Adrenal gland (tissue), 9 donors: ENCODE measurements at regions not wholly inside any gene's neighbourhood (a gene's known extent, or its start where the extent isn't known, plus 50 kb on each side); places are given as distances from the start of the nearest gene placed in this dataset.

ENCODE experiments used
- DNase-seq, 7 donors: peaks; one replicate each; pipeline ENCODE4 v3.0.0-alpha.2; 2019 to 2020
- H3K27ac ChIP-seq, 5 donors: fragments of 200-600 bp; sonication (generic) in 4 of 5; 1 replicate in 3 of 5; 2 replicates in 2 of 5; pipeline versions ENCODE4 v1.5.1 to v1.8.0; 2016 to 2020; ENCODE audit warnings: mild to moderate bottlenecking in 1 of 5
- H3K27me3 ChIP-seq: fragments of 200-600 bp; 2 replicates; pipeline ENCODE4 v1.8.0; 2021
- H3K36me3 ChIP-seq, 2 donors: fragments of 200-600 bp; replicated peaks in 1 of 2; 1 replicate in 1 of 2; 2 replicates in 1 of 2; pipeline versions ENCODE4 v1.5.1 to v1.8.0; 2018 to 2022
- H3K4me1 ChIP-seq, 2 donors: fragments of 200-600 bp; replicated peaks in 1 of 2; 1 replicate in 1 of 2; 2 replicates in 1 of 2; pipeline versions ENCODE4 v1.5.1 to v1.8.0; 2018 to 2021
- H3K4me3 ChIP-seq, 4 donors: fragments of 200-600 bp; sonication (generic) in 3 of 4; one replicate each; pipeline ENCODE4 v1.5.1; 2016 to 2018
- H3K9me3 ChIP-seq, 3 donors: fragments of 200-600 bp; sonication (generic) in 1 of 3; replicated peaks in 1 of 3; 1 replicate in 2 of 3; 2 replicates in 1 of 3; pipeline versions ENCODE4 v1.5.1 to v1.8.0; 2016 to 2021
- POLR2A ChIP-seq, 2 donors: fragments of 450-650 bp; IDR thresholded peaks; one replicate each; pipeline ENCODE4 v1.6.1; 2017; ENCODE audit warnings: antibody characterized with exemption in 2 of 2, mild to moderate bottlenecking in 2 of 2, moderate library complexity in 1 of 2
- WGBS, 4 donors: extraction: QIAGEN DNeasy Blood & Tissue Kit in 2 of 4; methylation state at CpG; one replicate each; pipeline versions ENCODE4 v1.1.5 to v1.1.7; 2013 to 2017; 5-methylcytosine and 5-hydroxymethylcytosine counted together
- intact Hi-C, 2 donors: fragments of 100-400 bp; cut with DNase I; formaldehyde crosslinking; loops; one replicate each; pipeline versions ENCODE4 v1.14.1 to v1.15.0; 2022 to 2023
- TF ChIP-seq, protein P1 (sequence below), 6 experiments: fragments of 450-650 bp in 4 of 6; fragments of 200-600 bp in 2 of 6; sonication (generic) in 1 of 6; IDR thresholded peaks; 1 replicate in 5 of 6; 2 replicates in 1 of 6; pipeline versions ENCODE4 v1.5.1 to v1.8.0; 2016 to 2021; ENCODE audit warnings: antibody characterized with exemption in 6 of 6, mild to moderate bottlenecking in 2 of 6, moderate library complexity in 1 of 6
- donor health status: healthy with polysubstance abuse.
- donor health status: Bipolar disorder and iron deficiency.
- donor health status: DM: yes; HTN: yes; CAD: no.
- donor health status: DM: no; HTN: no; CAD: no.
- donor health status: DM: no; HTN: no; CAD: no.

DNA sequence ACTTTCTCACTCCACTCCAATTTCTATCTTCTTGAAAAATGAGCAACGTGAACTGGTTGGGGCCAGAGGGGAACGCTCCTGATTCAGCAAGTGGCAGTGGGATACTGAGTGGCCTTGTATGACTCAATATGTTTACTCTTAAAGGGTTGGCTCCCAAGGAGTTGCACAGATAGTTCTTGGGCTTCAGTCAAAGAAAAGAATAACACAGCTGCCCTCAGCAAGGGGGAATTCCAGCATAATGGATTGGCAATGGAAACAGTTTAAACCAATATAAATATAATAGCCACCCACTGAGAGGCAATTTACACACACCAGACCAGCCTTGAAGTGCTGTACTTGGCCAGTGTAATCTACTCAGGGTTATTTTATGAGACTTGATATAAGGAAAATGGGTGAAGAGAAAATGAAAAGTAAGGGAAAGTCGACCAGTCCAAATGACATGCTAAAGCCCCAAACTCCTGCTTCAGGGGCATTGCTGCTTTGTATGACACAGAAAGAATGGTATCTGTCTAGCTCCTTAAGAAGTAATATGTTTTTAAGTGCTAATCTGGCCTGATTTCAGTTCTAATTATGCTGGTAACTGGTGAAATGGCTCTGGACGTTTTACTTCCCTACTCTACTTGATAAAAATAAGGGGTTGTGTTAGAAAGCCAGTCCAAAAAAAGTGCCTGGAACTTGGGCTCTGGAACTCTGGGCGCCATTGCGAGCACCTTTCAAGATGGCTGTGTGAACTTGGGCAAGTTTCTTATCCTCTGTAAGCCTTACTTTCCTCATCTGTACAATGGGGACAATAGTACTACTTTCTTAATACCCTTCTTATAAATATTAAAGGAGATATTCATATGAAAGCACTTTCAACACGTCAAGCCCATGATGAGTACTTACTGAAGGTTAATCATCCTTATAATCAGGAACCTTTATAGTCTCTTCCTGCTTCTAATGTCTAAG is 712.9 kb upstream of the MAP3K7 start:
- 45 to 51% (median 49%) methylated on average over 7 of the region's 7 CpGs for WGBS, 4 donors
- Histone ChIP-seq H3K4me3 (no peak overlapping the region), H3K36me3 (no peaks in the 10 kb centered on the region), H3K27me3 (no peaks in the 10 kb centered on the region), H3K9me3 (no peaks in the 10 kb centered on the region), H3K27ac (peak overlapping the region in 1 of 5 donors; percentile 22), H3K4me1 (no peaks in the 10 kb centered on the region)
- DNase-seq = peak in 6 of 7 donors; percentile 11 to 52 (median 21)
- intact Hi-C loops = no loop called here
- TF ChIP-seq, protein P1, sequence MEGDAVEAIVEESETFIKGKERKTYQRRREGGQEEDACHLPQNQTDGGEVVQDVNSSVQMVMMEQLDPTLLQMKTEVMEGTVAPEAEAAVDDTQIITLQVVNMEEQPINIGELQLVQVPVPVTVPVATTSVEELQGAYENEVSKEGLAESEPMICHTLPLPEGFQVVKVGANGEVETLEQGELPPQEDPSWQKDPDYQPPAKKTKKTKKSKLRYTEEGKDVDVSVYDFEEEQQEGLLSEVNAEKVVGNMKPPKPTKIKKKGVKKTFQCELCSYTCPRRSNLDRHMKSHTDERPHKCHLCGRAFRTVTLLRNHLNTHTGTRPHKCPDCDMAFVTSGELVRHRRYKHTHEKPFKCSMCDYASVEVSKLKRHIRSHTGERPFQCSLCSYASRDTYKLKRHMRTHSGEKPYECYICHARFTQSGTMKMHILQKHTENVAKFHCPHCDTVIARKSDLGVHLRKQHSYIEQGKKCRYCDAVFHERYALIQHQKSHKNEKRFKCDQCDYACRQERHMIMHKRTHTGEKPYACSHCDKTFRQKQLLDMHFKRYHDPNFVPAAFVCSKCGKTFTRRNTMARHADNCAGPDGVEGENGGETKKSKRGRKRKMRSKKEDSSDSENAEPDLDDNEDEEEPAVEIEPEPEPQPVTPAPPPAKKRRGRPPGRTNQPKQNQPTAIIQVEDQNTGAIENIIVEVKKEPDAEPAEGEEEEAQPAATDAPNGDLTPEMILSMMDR (IDR thresholded peaks at IDR 0.05) = no peak
- TF ChIP-seq POLR2A (IDR thresholded peaks at IDR 0.05) = no peak

DNA sequence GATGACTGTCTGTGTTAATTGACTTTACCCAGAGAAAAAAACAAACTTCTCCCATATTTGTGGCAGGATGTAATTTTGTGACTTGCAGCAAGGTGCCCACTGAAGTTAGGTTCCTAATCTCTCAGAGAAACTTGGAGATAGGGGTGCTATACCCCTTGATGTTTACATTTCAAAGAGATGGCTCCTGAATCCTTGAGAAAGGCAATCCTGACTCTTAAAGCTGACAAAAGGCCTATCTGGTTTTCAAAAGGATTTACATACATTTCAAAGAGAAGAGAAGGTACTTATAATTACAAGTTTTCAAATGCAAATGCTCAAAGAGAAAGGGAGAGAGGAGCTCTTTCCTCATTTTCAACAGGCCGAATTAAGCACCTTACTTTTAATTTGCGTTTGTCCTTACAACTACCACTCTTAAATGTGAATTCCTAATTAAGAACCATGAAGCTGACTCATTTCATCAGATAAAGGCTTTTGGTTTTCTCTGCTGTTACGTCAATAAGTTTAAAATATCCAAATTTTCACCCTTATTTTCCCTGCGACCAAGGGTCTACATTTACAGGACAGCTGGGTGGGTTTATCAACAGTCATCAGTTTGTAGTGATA is 711.8 kb upstream of the MAP3K7 start:
- Histone ChIP-seq H3K27ac (no peak overlapping the region), H3K36me3 (no peaks in the 10 kb centered on the region), H3K4me3 (no peak overlapping the region), H3K27me3 (no peaks in the 10 kb centered on the region), H3K9me3 (no peaks in the 10 kb centered on the region), H3K4me1 (no peaks in the 10 kb centered on the region)
- intact Hi-C loops = no loop called here
- DNase-seq = no peak
- WGBS, 4 donors = 80 to 90% (median 86%) methylated on average over 4 of the region's 4 CpGs
- TF ChIP-seq POLR2A (IDR thresholded peaks at IDR 0.05) = no peak
- TF ChIP-seq, protein P1 (IDR thresholded peaks at IDR 0.05) = no peak

DNA sequence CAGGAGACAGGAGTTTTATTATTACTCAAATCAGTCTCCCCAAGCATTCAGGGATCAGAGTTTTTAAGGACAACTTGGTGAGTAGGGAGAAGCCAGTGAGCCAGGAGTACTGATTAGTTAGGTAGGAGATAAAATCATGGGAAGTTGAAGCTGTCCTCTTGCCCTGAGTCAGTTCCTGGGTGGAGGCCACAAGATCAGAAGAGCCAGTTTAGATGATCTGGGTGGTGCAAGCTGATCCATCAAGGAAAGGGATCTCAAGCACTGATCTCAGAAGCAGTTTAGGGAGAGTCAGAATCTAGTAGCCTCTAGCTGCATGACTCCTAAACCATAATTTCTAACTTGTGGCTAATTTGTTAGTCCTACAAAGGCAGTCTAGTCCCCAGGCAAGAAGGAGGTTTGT is 706.5 kb upstream of the MAP3K7 start:
- Histone ChIP-seq H3K27ac (no peak overlapping the region), H3K36me3 (no peaks in the 10 kb centered on the region), H3K27me3 (no peaks in the 10 kb centered on the region), H3K9me3 (no peaks in the 10 kb centered on the region), H3K4me3 (no peak overlapping the region), H3K4me1 (no peaks in the 10 kb centered on the region)
- TF ChIP-seq POLR2A (IDR thresholded peaks at IDR 0.05) = no peak
- TF ChIP-seq, protein P1 (IDR thresholded peaks at IDR 0.05) = no peak
- DNase-seq = no peak
- intact Hi-C loops = no loop called here

DNA sequence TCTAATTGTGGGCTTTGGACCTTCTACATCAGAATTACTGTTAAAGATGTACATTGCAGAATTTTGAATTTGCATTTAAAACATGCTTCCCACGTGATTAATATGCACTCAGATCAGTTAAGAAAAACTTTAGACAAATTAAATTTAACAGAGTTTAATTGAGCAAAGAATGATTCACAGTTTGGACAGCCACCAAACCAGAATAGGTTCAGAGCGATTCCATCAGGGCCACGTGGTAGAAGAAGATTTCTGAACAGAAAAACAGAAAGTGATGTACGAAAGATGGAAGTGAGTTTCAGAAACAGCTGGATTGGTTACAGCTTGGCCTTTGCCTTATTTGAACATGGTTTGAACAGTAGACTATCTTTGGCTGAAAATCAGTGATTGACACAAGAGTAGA is 704.2 kb upstream of the MAP3K7 start:
- H3K27me3 ChIP-seq = no peaks in the 10 kb centered on the region
- 30 to 42% (median 34%) methylated on average over 4 of the region's 4 CpGs for WGBS, 4 donors
- H3K4me3 ChIP-seq = no peak overlapping the region
- no peaks in the 10 kb centered on the region for H3K36me3 ChIP-seq
- H3K9me3 ChIP-seq = no peaks in the 10 kb centered on the region
- intact Hi-C loops = no loop called here
- no peak overlapping the region for H3K27ac ChIP-seq
- peak in 1 of 7 donors; percentile 3 for DNase-seq
- TF ChIP-seq POLR2A (IDR thresholded peaks at IDR 0.05) = no peak
- TF ChIP-seq, protein P1 (IDR thresholded peaks at IDR 0.05) = no peak
- H3K4me1 ChIP-seq = no peaks in the 10 kb centered on the region
